ENCODE measurements at regions not wholly inside any gene's neighbourhood (a gene's known extent, or its start where the extent isn't known, plus 50 kb on each side); places are given as distances from the start of the nearest gene placed in this dataset.

DNA sequence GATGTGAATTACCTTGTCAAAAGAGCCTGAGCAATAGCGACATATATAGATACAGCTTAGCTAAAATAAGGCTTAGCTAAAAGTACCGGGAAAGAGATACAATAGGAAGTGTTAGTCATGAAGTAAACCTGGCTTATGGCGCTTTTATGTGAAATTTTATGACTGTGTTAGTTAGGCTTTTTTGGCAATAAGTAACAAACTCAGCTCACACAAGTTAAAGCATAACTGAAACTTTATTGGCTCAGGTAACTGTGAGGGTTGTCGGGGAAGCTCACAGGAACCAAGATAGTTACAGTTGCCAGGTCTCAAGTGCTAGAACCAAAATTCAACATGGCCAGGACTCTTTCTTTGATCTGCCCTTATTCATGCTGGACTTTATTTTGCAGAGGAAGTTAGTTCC lies 925.0 kb upstream of the GYPC start:
- TF ChIP-seq, protein P1, sequence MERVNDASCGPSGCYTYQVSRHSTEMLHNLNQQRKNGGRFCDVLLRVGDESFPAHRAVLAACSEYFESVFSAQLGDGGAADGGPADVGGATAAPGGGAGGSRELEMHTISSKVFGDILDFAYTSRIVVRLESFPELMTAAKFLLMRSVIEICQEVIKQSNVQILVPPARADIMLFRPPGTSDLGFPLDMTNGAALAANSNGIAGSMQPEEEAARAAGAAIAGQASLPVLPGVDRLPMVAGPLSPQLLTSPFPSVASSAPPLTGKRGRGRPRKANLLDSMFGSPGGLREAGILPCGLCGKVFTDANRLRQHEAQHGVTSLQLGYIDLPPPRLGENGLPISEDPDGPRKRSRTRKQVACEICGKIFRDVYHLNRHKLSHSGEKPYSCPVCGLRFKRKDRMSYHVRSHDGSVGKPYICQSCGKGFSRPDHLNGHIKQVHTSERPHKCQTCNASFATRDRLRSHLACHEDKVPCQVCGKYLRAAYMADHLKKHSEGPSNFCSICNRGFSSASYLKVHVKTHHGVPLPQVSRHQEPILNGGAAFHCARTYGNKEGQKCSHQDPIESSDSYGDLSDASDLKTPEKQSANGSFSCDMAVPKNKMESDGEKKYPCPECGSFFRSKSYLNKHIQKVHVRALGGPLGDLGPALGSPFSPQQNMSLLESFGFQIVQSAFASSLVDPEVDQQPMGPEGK (CRISPR knock-in tag; IDR thresholded peaks at IDR 0.05): no peak
- TF ChIP-seq POLR2A (IDR thresholded peaks at IDR 0.05; ENCODE audit: insufficient read depth in 1 of 2, low read depth in 2 of 2, low read length in 2 of 2) (no peak), ZNF207 (IDR thresholded peaks at IDR 0.05; ENCODE audit: borderline replicate concordance) (no peak), REST (IDR thresholded peaks at IDR 0.05; ENCODE audit: borderline replicate concordance in 1 of 2, low read depth in 1 of 2, low read length in 2 of 2) (no peak), TP53 (CRISPR knock-in tag; conservative IDR thresholded peaks at IDR 0.05) (no peak), GABPA (IDR thresholded peaks at IDR 0.05; ENCODE audit: low read depth, low read length) (no peak), GABPA (CRISPR knock-in tag; IDR thresholded peaks at IDR 0.05; ENCODE audit: low read depth) (no peak), MAF1 (CRISPR knock-in tag; IDR thresholded peaks at IDR 0.05; ENCODE audit: borderline replicate concordance) (no peak), KAT7 (CRISPR knock-in tag; IDR thresholded peaks at IDR 0.05; ENCODE audit: borderline replicate concordance) (no peak), FOXK1 (CRISPR knock-in tag; IDR thresholded peaks at IDR 0.05; ENCODE audit: borderline replicate concordance, low read depth) (no peak), ETV6 (CRISPR knock-in tag; conservative IDR thresholded peaks at IDR 0.05) (no peak), CTCF (CRISPR knock-in tag; IDR thresholded peaks at IDR 0.05) (no peak)
- TF ChIP-seq, protein P2, sequence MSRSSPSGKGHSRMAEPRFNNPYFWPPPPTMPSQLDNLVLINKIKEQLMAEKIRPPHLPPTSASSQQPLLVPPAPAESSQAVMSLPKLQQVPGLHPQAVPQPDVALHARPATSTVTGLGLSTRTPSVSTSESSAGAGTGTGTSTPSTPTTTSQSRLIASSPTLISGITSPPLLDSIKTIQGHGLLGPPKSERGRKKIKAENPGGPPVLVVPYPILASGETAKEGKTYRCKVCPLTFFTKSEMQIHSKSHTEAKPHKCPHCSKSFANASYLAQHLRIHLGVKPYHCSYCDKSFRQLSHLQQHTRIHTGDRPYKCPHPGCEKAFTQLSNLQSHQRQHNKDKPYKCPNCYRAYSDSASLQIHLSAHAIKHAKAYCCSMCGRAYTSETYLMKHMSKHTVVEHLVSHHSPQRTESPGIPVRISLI (CRISPR knock-in tag; IDR thresholded peaks at IDR 0.05; ENCODE audit: borderline replicate concordance): no peak

Measured in HepG2 (cell line).